IPS DF 19.7 (cell line): ENCODE measurements at regions not wholly inside any gene's neighbourhood (a gene's known extent, or its start where the extent isn't known, plus 50 kb on each side); places are given as distances from the start of the nearest gene placed in this dataset.
"Not testable (repeated sequence)": the region's sequence is repeated elsewhere in the genome, so short reads cannot be mapped to it uniquely, and the experiment has no call there.

Source experiments
- DNase-seq: peaks from one replicate; pipeline ENCODE4 v3.0.0-alpha.2; 2013; ENCODE audit warnings: low read depth, low spot score

DNA sequence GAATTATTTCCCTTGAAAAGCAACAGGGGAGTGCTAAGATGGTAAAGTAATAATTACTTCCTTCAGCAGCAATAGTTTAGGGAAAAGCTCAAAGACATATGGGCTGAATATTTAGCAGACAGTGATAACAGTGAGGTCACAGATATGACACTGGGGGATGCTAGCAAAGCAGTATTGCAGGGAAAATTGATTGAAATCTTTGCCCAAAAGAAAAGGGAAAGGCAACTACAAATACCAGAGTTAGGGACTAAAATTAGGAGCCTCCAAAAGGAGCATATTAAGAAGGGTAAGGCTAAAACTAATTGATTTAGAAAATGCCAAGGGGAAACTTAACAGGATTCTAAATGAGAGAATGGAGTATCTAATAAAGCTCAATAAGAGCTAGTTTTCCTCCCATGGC lies 1191.3 kb upstream of the TENM3 start:
- no peak for DNase-seq

GRCh38 chr4:181061787-181062186 lies 1181.4 kb upstream of the TENM3 start:
- no peak for DNase-seq

GRCh38 chr4:181063212-181063611 lies 1180.0 kb upstream of the TENM3 start:
- DNase-seq: no peak

DNA sequence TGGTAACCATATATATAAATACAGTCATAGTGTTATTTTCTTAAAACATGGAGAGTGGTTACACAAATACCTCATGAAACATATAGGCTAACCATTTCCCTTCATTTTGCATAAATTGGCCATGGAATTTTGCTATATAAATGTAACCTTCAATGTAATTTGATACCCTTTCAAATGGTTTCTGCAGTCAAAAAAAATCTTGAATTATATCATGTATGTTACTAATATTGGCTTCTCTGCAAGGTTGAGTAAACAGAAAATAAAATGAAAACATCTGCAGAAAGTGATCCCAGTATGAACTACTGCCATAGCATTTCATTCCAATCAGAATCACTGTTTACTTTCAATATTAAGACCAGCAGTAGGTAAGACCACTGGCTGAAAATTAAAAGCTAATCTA lies 1165.9 kb upstream of the TENM3 start:
- no peak for DNase-seq

DNA sequence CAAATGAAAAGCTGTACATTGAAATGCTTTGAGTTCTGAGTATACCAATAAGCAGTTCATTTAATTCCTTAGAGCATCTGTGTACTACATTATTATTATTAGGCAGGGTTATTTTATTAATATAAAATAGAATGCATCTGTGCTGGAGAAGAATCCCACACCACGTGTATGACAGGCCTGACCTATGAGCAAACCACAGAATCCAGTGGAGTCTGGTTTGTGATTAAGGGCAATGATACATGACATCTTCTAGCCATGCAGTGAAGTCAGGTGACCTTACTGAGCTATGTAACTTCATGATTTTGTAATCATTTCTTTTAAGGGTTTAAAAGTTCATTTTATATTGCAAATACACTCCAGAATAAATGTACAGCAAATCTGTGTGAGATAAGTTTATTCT lies 1165.0 kb upstream of the TENM3 start:
- DNase-seq: no peak

DNA sequence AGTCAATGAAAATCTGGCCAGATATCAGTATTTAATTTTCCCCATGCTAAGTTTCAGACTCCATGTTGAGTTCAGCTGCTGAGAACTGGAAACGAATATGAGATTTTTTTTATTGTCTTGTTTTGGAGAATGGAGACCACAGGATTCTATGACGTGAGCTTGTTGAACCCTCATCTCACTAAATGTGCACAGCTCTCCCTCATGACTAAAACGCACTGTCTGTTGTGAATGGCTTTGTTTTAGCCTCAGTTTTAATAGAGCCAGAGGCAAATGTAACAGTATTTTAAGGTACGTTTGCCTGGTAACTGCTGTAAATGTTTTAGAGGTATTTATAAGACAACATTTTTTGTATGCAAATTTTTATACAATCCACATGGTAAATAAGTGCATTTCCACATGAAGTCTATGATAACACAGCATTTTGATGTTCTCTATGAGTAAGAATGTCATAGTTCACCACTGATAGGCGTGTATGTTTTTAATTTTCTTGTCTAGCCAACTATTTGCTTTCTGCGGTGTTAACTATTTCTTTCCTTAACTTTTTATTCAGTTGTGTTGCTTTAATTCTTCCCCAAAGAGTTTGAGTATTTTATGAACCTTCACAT lies 1159.3 kb upstream of the TENM3 start:
- DNase-seq: no peak

- no peak for DNase-seq
Measured at GRCh38 chr4:181085557-181085956, 1157.6 kb upstream of the TENM3 start.

- DNase-seq: no peak
Measured at GRCh38 chr4:181105487-181105886, 1137.7 kb upstream of the TENM3 start.

DNA sequence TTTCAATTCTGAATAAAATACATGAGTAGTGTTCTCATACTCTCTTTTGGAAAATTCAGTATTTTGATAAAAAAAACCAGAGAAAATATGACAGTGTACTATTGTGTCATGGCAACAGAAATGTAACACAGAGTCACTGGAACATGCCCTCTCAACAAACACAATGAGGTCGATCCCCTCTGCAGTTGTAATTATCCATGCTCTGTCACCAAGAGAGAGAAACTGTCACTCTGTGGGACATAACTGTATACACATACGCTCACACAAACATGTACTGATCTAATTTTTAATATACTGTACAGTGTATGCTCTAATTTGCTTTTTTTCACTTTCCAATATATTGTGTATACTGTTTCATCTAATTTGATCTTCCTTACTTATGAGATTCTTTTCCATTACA lies 1136.8 kb upstream of the TENM3 start:
- no peak for DNase-seq

GRCh38 chr4:181108237-181108636 lies 1135.0 kb upstream of the TENM3 start:
- DNase-seq: no peak

DNA sequence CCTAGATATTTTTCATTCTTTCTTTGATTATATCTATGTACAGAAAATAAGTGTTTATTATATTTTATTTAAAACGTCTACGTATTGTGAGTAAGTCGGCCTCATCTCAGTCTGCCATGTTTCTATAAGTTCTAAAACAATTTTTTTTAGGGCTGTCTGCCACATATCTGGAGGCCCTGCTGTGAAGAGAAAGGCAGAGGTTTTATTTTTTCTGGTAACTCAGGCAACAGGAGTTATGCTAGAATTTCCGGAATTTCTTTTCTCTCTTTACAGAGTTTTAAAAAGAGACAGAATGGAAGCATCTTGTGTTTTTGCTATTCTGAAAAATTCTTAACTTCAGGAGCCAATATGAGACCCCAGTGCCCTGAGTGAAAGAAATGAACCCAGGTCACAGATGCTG lies 1124.0 kb upstream of the TENM3 start:
- DNase-seq: no peak

GRCh38 chr4:181121733-181122132 lies 1121.5 kb upstream of the TENM3 start:
- no peak for DNase-seq

- no peak for DNase-seq
Measured at GRCh38 chr4:181127171-181127570, 1116.0 kb upstream of the TENM3 start.

DNA sequence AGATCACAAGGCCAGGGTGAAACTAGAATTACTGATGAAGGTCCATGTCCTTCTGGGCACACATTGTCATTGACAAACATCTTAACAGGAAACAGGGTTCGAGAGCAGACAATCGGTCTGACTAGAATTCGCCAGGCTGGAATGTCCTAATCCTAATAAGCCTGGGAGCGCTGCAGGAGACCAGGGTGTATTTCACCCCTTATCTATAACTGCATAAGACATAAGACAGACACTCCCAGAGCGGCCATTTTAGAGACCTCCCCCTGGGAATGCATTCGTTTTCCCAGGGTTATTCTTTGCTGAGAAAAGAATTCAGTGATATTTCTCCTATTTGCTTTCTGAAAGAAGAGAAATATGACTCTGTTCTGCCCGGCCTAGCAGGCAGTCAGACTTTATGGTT lies 1112.9 kb upstream of the TENM3 start:
- DNase-seq: not testable (repeated sequence)

- no peak for DNase-seq
Measured at GRCh38 chr4:181137351-181137750, 1105.9 kb upstream of the TENM3 start.

DNA sequence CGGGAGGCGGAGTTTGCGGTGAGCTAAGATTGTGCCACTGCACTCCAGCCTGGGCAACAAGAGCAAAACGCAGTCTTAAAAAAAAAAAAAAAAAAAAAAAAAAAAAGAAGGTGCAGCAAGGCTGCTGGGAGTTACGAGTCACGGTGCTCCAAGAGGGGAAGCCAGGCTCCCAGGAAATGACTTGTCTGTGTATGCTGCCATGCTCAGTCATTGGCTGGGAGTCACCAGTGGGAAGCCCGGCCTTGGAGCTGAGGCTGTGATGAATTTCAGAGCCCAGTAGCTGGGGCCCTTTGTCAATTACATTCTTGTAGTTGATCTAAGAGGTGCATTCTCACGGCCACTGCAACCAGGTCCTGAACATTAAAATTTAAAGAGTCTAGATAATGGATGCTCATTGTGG lies 1105.1 kb upstream of the TENM3 start:
- no peak for DNase-seq

- DNase-seq: no peak
Measured at GRCh38 chr4:181140037-181140603, 1103.1 kb upstream of the TENM3 start.

GRCh38 chr4:181143250-181143854 lies 1099.8 kb upstream of the TENM3 start:
- DNase-seq: peak; percentile 15

DNA sequence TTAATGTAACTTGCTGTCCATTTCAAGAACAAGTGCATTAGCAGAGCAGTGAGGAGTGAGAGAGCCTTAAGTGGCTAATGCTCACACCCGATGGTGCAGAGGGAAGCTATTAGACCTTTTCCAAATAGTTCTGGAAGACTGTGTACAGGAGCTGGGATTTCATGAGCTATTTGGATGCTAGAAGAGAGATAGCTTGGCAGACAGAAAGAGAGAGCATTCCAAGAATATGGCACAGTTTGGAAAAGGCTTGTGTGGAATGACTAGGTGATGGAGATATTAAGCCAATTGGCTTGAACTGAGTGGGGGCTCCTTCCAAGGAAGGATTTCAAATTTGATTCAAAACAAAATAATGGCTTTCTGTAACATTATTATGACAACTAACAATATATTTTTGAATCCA lies 1097.2 kb upstream of the TENM3 start:
- DNase-seq: no peak

DNA sequence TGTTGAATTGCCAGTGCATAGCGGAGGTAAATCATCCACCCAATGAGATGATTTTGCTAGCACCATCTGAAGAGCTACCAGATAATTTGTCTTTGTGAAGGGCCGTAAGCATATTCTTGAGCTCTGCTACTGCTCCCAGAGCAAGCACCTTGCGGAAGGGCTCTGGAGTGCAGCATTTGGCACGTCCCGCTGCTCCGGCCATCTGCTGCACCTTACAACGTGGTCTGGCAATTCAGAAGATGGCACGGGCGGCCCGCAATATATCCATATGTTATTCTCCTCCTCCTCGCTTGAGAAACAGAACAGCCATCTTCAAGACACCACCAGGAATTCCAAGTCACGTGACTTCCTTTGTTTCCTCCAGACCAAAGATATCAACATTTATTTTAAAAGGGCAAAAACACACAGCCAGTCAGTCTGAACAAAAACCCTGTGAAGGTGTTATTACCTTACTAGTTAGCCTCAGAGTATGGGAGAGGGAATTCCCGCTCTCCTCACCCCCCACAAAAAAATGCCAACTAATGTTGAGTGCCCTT lies 1095.7 kb upstream of the TENM3 start:
- no peak for DNase-seq

GRCh38 chr4:181148470-181148869 lies 1094.7 kb upstream of the TENM3 start:
- DNase-seq: no peak

DNA sequence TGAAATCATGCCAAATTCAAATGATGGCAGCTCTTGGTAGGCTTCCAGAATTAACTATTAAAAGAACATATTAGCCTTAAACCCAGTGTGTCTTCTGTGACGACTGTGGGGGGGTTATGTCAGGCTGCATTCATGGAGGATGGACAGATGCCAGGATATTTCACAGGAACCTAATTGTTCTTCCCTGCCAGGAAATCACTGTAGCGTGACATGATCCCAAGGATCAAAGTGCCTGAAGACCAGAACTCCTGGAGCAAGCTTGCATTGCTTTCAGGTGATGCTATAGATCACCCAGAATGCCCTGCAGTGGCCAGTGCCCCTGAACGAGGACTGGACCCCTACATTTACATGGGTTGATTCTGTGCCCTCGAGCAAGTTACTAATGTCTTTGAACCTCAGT lies 1093.0 kb upstream of the TENM3 start:
- no peak for DNase-seq

DNA sequence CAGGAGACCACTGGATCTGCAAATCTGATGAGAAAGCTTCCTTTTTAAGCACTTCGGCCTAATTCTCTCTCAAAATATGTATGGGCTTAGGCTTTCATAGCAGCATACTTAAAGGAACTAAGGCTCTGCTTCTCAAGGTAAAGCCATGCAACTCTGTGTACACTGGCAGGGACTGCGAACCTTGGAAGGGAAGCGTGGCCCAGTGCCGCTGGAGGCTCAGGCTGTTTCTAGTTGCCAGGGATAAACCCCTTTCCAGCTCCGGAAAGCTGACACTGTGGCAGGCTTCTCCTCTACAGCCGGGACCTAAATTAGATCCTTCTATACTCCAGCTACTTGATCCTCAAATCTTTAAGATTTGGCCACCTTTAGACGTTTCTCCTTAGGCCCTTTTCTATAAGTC lies 1091.3 kb upstream of the TENM3 start:
- no peak for DNase-seq
